OCI-LY7 (cell line): ENCODE measurements at regions not wholly inside any gene's neighbourhood (a gene's known extent, or its start where the extent isn't known, plus 50 kb on each side); places are given as distances from the start of the nearest gene placed in this dataset.

ENCODE experiments used
- BruUV-seq: library from RNA; stranded (reverse); fragments of 400-500 nt; replicated peaks from 2 replicates; lab custom pipeline; 2021; lab: Mats Ljungman, UMichigan
- CTCF ChIA-PET: fragments of 300-600 bp; sonication (Branson Sonifier 250); formaldehyde crosslinking; loops from one replicate; lab custom pipeline; 2022; ENCODE audit warnings: antibody characterized with exemption; ENCODE audit not compliant: unreplicated experiment; lab: Charles Lee
- POLR2A ChIA-PET: fragments of 300-600 bp; sonication (Branson Sonifier 250); formaldehyde crosslinking; loops from one replicate; lab custom pipeline; 2022; ENCODE audit warnings: antibody characterized with exemption; lab: Charles Lee
- DNase-seq: peaks from one replicate; pipeline ENCODE4 v3.0.0-alpha.2; 2015; ENCODE audit warnings: low spot score
- H2AFZ ChIP-seq: fragments of 200-600 bp; sonication (generic), shearing (Covaris generic); 2 replicates; pipeline ENCODE4 v1.6.1; 2014; ENCODE audit warnings: mild to moderate bottlenecking, antibody characterized with exemption, low read length, moderate library complexity
- H3K27ac ChIP-seq: fragments of 200-600 bp; sonication (generic); 2 replicates; pipeline ENCODE4 v1.5.1; 2014; ENCODE audit warnings: mixed run types, low read depth, mild to moderate bottlenecking, moderate library complexity, low read length, inconsistent platforms; ENCODE audit not compliant: poor library complexity, severe bottlenecking
- H3K36me3 ChIP-seq: fragments of 200-600 bp; sonication (generic); 2 replicates; pipeline ENCODE4 v1.6.1; 2014; ENCODE audit warnings: mild to moderate bottlenecking, antibody characterized with exemption, low read length, moderate library complexity, mixed read lengths; ENCODE audit not compliant: insufficient read depth
- H3K4me1 ChIP-seq: fragments of 200-600 bp; sonication (generic); 2 replicates; pipeline ENCODE4 v1.5.1; 2014; ENCODE audit warnings: mild to moderate bottlenecking, low read length; ENCODE audit not compliant: insufficient read depth, poor library complexity, severe bottlenecking
- H3K4me2 ChIP-seq: fragments of 200-600 bp; sonication (generic); 2 replicates; pipeline ENCODE4 v1.6.1; 2014; ENCODE audit warnings: mild to moderate bottlenecking, low read length
- H3K4me3 ChIP-seq: fragments of 200-600 bp; sonication (generic); 2 replicates; pipeline ENCODE4 v1.5.1; 2014; ENCODE audit warnings: mild to moderate bottlenecking, low read depth, low read length; ENCODE audit not compliant: poor library complexity, severe bottlenecking
- H3K79me2 ChIP-seq: fragments of 200-600 bp; sonication (generic); 2 replicates; pipeline ENCODE4 v1.6.1; 2016; ENCODE audit warnings: low read depth, mild to moderate bottlenecking, low read length, moderate library complexity, mixed read lengths; ENCODE audit not compliant: insufficient read depth
- H3K9me2 ChIP-seq: fragments of 200-600 bp; sonication (generic); 2 replicates; pipeline ENCODE4 v1.6.1; 2016; ENCODE audit warnings: mild to moderate bottlenecking, low read length, mixed read lengths; ENCODE audit not compliant: insufficient read depth
- H3K9me3 ChIP-seq: fragments of 200-600 bp; sonication (generic); 2 replicates; pipeline ENCODE4 v1.6.1; 2014; ENCODE audit warnings: mild to moderate bottlenecking, mixed run types, low read length, mixed read lengths
- H4K20me1 ChIP-seq: fragments of 200-600 bp; sonication (generic); 2 replicates; pipeline ENCODE4 v1.6.1; 2014; ENCODE audit warnings: mild to moderate bottlenecking, antibody characterized with exemption, low read length, moderate library complexity, mixed read lengths; ENCODE audit not compliant: insufficient read depth
- EZH2phosphoT487 ChIP-seq: fragments of 200-600 bp; sonication (generic); IDR thresholded peaks from 2 replicates; pipeline ENCODE4 v1.6.1; 2018; ENCODE audit warnings: low read depth, borderline replicate concordance, mild to moderate bottlenecking, mixed run types, antibody characterized with exemption, low read length, moderate library complexity, mixed read lengths
- intact Hi-C: fragments of 100-400 bp; cut with micrococcal nuclease; formaldehyde crosslinking; loops from one replicate; pipeline ENCODE4 v1.10.0; 2022; ENCODE audit not compliant: unreplicated experiment
- TF ChIP-seq, protein P1 (sequence below): fragments of 200-600 bp; sonication (generic); conservative IDR thresholded peaks from 2 replicates; pipeline ENCODE4 v1.5.1; 2014; ENCODE audit warnings: mild to moderate bottlenecking, antibody characterized with exemption, low read length, moderate library complexity, mixed read lengths

DNA sequence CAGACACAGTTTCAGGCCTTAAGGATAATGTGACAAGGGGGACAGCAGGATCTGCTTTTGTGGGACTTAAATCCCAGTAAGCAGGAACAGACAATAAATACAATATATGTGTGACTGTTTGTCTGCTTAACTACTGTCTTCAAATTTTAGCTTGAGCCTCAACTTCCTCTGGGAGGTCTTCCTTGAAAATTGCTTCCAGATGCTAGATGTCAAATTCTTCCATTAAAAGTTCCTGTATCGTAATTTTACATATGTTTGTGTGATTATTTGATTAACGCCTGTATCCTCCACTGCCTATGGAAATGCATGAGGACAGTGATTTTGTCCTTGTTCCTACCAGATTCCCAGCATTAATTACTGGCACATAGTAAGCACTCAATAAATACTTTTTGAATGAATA is 385.5 kb downstream of the NDFIP2 start:
- H3K79me2 ChIP-seq: no peaks in the 10 kb centered on the region
- ChIA-PET POLR2A (no interaction called here), CTCF (no interaction called here)
- H3K36me3 ChIP-seq: no peaks in the 10 kb centered on the region
- no peak overlapping the region for H3K27ac ChIP-seq
- no peak overlapping the region for H3K4me3 ChIP-seq
- no peaks in the 10 kb centered on the region for H3K4me1 ChIP-seq
- H4K20me1 ChIP-seq: no peaks in the 10 kb centered on the region
- intact Hi-C loops: no loop called here
- H3K4me2 ChIP-seq: no peak overlapping the region
- no TSS peak for BruUV-seq
- DNase-seq: no peak
- H3K9me3 ChIP-seq: no peaks in the 10 kb centered on the region
- TF ChIP-seq, protein P1, sequence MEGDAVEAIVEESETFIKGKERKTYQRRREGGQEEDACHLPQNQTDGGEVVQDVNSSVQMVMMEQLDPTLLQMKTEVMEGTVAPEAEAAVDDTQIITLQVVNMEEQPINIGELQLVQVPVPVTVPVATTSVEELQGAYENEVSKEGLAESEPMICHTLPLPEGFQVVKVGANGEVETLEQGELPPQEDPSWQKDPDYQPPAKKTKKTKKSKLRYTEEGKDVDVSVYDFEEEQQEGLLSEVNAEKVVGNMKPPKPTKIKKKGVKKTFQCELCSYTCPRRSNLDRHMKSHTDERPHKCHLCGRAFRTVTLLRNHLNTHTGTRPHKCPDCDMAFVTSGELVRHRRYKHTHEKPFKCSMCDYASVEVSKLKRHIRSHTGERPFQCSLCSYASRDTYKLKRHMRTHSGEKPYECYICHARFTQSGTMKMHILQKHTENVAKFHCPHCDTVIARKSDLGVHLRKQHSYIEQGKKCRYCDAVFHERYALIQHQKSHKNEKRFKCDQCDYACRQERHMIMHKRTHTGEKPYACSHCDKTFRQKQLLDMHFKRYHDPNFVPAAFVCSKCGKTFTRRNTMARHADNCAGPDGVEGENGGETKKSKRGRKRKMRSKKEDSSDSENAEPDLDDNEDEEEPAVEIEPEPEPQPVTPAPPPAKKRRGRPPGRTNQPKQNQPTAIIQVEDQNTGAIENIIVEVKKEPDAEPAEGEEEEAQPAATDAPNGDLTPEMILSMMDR: no peak
- no peak for TF ChIP-seq EZH2phosphoT487
- no peaks in the 10 kb centered on the region for H3K9me2 ChIP-seq
- H2AFZ ChIP-seq: no peak overlapping the region

DNA sequence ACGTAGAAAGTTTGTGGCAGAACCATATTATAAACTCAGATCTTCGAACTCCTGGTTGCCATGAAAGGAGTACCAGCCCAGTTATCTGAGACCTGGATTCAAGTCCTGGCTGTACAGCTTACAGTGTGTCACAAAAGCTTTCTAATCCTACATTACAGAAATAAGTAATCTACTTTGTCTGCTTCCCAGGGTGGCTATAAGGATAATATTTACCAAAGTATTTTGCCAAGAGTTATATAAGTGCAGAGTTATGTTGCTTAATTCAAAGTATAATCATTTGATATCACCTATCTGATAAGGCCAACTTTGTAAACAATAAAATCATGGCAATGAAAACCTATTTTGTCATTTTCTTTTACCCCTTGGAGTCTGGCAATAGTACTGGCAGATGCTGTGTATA is 381.6 kb downstream of the NDFIP2 start:
- CTCF ChIA-PET: no interaction called here
- H3K9me2 ChIP-seq: no peaks in the 10 kb centered on the region
- no peak for TF ChIP-seq EZH2phosphoT487
- TF ChIP-seq, protein P1: no peak

DNA sequence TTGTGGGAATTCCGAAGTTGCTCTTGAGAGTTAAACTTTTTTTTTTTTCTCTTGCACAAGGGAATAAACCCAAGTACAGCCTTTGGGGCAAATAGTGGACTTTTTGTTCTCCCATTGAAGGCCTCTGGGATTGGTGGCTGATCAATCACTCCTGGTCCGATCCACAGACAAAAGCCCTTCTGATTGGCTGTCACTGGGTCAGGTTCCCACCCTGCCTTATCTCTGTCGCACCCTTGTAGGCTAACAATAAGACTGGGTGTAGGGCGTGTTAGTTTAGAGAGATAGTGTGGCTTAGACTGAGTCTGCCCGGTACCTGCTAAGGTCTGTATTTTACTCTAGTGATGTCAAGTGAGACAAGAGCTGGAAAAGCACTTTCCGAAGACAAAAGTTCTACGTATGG is 380.8 kb downstream of the NDFIP2 start:
- ChIA-PET POLR2A (no interaction called here), CTCF (no interaction called here)
- no TSS peak for BruUV-seq
- H4K20me1 ChIP-seq: no peaks in the 10 kb centered on the region
- H3K9me2 ChIP-seq: no peaks in the 10 kb centered on the region
- H3K4me3 ChIP-seq: no peak overlapping the region
- TF ChIP-seq, protein P1: no peak
- no peak for TF ChIP-seq EZH2phosphoT487
- no peak overlapping the region for H3K27ac ChIP-seq
- no peak overlapping the region for H2AFZ ChIP-seq
- no peak overlapping the region for H3K4me2 ChIP-seq
- intact Hi-C loops: no loop called here
- DNase-seq: no peak
- H3K4me1 ChIP-seq: no peaks in the 10 kb centered on the region
- no peaks in the 10 kb centered on the region for H3K79me2 ChIP-seq
- no peaks in the 10 kb centered on the region for H3K36me3 ChIP-seq
- H3K9me3 ChIP-seq: no peaks in the 10 kb centered on the region

More for the DNA sequence above, 381.6 kb downstream of the NDFIP2 start:
- no peaks in the 10 kb centered on the region for H3K79me2 ChIP-seq
- intact Hi-C loops: no loop called here
- no peak overlapping the region for H3K4me2 ChIP-seq
- no peaks in the 10 kb centered on the region for H3K36me3 ChIP-seq
- H3K4me3 ChIP-seq: no peak overlapping the region
- H3K27ac ChIP-seq: no peak overlapping the region
- H2AFZ ChIP-seq: no peak overlapping the region
- POLR2A ChIA-PET: interaction anchor here (0.8 kb wide), 1 partner anchor 1279 kb away, joined by 3 read pairs; no protein-coding TSS in a partner anchor
- BruUV-seq: no TSS peak
- H3K4me1 ChIP-seq: no peaks in the 10 kb centered on the region
- H3K9me3 ChIP-seq: no peaks in the 10 kb centered on the region
- no peaks in the 10 kb centered on the region for H4K20me1 ChIP-seq
- DNase-seq: no peak
